Right lobe of liver (tissue), 4 donors: ENCODE measurements at regions not wholly inside any gene's neighbourhood (a gene's known extent, or its start where the extent isn't known, plus 50 kb on each side); places are given as distances from the start of the nearest gene placed in this dataset.

Source experiments
- POLR2A ChIP-seq: fragments of 450-650 bp; IDR thresholded peaks from one replicate; pipeline ENCODE4 v1.6.1; 2017; ENCODE audit warnings: antibody characterized with exemption, mild to moderate bottlenecking
- TF ChIP-seq, protein P1 (sequence below), 4 donors: fragments of 200-600 bp in 3 of 4; fragments of 450-650 bp in 1 of 4; IDR thresholded peaks; one replicate each; pipeline versions ENCODE4 v1.5.1 to v1.8.0; 2016 to 2022; ENCODE audit warnings: antibody characterized with exemption in 4 of 4, mild to moderate bottlenecking in 2 of 4
- donor health status: DM: no; HTN: no; CAD: no.
- donor health status: DM: no; HTN: no; CAD: no.
- donor health status: DM: no; HTN: yes; CAD: no.

DNA sequence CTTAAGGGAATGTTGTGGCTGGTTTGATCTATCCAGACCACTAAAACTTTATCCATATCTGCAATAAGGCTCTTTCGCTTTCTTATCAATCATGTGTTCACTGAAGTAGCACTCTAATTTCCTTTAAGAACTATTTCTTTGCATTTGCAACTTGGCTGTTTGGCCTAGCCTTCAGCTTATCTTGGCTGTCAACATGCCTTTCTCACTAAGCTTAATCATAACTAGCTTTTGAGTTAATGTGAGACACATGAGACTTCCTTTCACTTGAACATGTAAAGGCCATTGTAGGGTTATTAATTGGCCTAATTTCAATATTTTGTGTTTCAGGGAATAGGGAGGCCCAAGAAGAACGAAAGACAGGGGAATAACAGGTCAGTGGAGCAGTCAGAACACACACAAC, 124.7 kb downstream of the TNFSF18 start:
- no peak for TF ChIP-seq POLR2A
- TF ChIP-seq, protein P1, sequence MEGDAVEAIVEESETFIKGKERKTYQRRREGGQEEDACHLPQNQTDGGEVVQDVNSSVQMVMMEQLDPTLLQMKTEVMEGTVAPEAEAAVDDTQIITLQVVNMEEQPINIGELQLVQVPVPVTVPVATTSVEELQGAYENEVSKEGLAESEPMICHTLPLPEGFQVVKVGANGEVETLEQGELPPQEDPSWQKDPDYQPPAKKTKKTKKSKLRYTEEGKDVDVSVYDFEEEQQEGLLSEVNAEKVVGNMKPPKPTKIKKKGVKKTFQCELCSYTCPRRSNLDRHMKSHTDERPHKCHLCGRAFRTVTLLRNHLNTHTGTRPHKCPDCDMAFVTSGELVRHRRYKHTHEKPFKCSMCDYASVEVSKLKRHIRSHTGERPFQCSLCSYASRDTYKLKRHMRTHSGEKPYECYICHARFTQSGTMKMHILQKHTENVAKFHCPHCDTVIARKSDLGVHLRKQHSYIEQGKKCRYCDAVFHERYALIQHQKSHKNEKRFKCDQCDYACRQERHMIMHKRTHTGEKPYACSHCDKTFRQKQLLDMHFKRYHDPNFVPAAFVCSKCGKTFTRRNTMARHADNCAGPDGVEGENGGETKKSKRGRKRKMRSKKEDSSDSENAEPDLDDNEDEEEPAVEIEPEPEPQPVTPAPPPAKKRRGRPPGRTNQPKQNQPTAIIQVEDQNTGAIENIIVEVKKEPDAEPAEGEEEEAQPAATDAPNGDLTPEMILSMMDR (IDR thresholded peaks at IDR 0.05): no peak
